NAMALWA (cell line): ENCODE measurements at regions not wholly inside any gene's neighbourhood (a gene's known extent, or its start where the extent isn't known, plus 50 kb on each side); places are given as distances from the start of the nearest gene placed in this dataset.
"Not testable (repeated sequence)": the region's sequence is repeated elsewhere in the genome, so short reads cannot be mapped to it uniquely, and the experiment has no call there.

Experiments
- DNase-seq: peaks from one replicate; pipeline ENCODE4 v3.0.0-alpha.2; 2015; ENCODE audit warnings: low spot score

DNA sequence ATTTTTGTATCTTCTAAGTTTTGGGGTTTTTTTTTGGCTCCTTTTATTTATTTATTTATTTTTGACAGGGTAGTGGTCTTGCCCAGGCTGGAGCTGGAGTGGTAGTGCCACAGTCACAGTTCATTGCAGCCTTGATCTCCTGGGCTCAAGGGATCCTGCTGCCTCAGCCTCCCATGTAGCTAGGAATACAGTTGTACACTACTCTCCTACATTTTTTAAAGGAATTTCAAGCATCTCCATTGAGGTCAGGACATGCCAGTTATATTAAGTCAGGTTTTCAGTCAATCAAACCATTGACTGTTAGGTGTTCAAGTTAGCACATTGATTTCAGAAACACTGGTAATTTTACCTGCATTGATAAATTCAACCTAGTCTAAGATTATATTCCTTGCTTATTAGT lies 480.5 kb upstream of the SPRY2 start:
- DNase-seq = no peak

- no peak for DNase-seq
Observed at GRCh38 chr13:80817979-80818378, 477.1 kb upstream of the SPRY2 start.

DNA sequence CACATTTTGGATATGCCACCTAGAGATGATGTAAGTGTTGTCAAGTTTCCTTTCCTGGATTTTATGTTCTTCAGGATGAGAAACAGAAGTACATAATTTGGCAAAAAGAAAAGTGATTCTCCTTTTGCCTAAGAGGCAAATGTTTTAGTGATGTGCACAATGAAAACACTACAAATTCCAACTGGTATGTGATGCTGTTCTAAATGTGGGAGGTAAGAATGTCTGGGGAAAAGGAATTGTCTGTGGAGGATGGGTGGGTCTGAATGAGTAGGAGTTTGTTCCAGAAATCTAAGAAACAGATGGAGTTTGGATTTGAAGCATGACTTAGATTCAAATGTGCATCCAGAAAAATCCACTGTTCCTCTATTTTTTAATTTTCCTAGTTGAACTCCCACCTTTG lies 473.6 kb upstream of the SPRY2 start:
- no peak for DNase-seq

- not testable (repeated sequence) for DNase-seq
Observed at GRCh38 chr13:80810294-80810693, 469.4 kb upstream of the SPRY2 start.

DNA sequence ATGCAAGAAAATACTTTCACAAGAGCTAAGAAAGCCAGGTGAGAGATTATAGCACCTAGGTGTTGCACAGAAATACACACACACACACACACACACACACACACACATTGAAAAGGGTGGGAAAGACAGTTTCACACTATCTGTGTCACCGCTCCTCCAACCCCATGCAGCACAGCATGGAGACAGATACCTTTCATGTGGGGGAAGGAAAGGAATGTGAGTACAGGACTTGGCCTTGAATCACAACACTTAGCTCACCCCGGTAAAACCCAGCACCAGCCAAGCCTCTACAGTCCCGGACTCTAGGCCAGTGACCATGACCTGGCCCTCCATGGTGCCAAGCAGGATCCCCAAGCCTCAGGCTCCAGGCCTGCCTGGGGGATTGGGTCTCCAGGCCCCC lies 462.0 kb upstream of the SPRY2 start:
- DNase-seq = no peak

GRCh38 chr13:80798576-80799133 lies 457.7 kb upstream of the SPRY2 start:
- no peak for DNase-seq

DNA sequence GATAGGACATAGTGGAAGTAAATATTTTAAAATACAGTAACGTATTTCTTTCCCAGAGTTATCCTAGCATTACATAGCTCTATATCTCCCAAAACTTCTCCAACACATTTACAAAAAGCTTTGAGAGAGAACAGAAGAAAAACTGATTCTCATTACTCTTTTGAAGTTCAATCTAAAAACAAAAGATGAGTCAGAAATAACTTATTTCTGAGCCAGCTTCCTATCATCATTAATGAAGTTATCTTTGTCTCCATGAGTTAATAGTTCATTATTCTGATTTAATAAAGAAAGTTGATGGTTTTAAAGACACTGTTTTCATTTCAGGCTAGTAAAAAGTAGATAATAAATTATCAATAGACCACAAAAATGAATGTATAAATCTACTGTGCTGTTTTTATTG lies 446.7 kb upstream of the SPRY2 start:
- DNase-seq = no peak

DNA sequence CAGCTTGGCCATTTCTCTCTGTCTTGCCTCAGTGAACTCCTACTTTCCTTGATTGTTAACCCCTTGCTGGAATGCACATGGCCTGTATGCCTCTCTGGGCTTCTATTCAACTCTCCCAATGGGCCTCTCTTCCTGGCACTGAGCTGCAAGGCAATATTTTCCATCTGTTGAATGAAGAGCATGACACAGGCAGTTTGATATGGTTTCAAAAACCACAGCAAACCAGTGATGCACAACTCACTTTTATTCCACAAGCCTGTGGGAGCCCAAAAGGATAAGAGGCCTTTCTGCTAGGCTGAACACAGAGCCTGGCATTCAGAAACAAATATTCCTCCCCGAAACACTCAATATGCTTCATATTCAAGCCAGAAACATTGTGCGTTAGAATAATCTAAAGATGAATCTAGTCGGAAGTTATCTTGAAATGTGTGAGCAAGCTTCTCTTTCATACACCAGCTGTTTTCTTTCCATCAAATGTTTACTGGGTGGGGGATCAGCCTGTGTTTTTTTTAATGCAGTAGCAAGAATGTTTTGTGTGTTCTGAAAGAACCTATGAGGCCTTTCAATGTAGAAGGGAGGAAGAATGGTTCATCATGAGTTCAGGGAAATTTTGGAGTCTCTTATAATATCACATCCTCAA lies 443.1 kb upstream of the SPRY2 start:
- DNase-seq = peak; percentile 10

- no peak for DNase-seq
Observed at GRCh38 chr13:80782441-80782840, 441.5 kb upstream of the SPRY2 start.

DNA sequence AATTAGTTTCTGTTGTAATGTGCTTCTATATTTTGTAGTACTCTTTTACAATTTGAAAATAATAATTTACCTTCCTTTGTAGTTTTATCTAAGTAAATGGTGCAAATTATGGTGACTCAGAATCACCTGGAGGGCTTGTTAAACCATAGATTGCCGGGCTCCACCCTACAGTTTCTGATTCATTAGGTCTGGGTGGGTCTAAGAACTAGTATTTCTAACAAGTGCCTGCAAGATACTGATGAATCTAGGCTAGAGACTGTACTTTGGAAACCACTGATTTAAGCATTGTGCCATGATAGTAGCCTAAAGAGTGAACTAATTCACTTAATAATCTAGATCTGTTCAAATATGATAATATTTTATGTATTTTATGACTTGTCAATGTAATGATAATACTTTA lies 437.4 kb upstream of the SPRY2 start:
- no peak for DNase-seq

DNA sequence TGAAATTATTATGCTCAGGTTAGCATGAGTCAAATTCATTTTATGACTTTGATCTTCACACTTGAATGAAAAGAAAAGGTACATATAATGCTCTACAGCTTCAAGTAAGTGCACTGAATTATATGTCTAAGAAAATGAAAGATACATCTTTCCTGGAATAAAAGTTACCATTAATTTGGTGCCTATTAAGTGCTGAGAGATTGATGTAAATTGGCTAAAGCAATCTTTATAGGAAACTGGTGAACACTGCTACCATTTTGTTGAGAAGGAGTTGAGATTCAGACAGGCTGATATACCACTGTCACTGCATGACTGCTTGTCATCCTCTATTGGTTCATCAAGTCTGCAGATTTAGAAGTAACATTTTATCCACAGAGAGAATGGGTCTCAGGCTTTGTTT lies 416.8 kb upstream of the SPRY2 start:
- no peak for DNase-seq

DNA sequence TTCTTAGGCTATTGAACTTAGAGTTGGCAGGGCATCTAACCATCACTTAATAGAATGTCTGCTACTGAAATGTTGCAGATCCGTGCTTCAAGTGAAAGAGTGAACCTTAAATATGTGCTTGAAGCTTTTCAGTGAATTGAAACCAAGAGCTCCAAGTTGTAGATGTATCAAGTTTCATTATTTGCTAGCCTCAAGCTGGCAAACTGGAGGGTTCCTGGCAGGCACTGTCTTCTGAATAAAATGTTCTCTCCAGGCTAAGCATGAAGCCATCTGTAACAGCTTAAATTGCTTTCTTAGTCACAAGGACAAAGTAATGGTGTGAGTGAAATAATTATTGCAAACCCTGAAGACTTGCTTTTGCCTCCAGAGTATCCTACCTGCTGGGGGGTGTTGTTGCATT lies 415.0 kb upstream of the SPRY2 start:
- no peak for DNase-seq

- no peak for DNase-seq
Observed at GRCh38 chr13:80754441-80754840, 413.5 kb upstream of the SPRY2 start.

GRCh38 chr13:80753866-80754265 lies 412.9 kb upstream of the SPRY2 start:
- no peak for DNase-seq

GRCh38 chr13:80751854-80752253 lies 410.9 kb upstream of the SPRY2 start:
- no peak for DNase-seq

- DNase-seq = no peak
Observed at GRCh38 chr13:80744147-80744914, 403.4 kb upstream of the SPRY2 start.

GRCh38 chr13:80742033-80742432 lies 401.1 kb upstream of the SPRY2 start:
- no peak for DNase-seq

DNA sequence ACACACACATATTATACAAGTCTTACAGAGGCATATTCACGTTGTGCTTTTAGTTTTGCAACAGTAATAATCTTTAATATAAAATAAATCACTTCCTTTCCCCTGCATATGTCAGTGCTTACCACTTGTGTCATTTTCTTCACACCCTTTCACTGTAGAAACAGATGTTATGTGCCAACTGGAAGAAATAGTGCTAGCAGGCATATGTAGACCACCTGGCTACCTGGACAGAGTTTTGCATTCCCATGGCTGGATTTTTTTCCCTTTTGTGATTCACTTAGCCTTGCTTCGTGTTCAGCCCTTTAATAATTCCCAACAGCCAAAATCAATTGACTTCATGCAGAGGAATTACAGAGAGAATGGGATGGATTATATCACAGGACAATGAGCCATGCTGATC lies 399.1 kb upstream of the SPRY2 start:
- no peak for DNase-seq

DNA sequence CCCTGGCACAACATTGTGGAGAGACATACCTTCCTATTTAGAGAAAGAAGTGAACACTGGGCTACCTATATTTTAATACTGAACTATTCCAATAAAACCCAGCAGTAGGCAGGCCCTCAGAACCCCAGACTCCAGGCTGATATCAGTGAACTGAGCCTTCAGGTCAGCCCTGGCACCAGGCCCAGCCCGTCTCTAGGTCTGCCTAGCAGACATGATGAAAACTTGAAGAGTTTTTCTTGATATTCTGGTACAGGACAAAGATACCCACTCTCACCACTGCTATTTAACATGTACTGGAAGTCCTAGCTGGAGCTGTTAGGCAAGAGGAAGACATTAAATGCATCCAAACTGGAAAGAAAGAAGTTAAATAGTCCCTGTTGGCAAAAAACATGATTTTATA lies 396.6 kb upstream of the SPRY2 start:
- no peak for DNase-seq

GRCh38 chr13:80727321-80727975 lies 386.5 kb upstream of the SPRY2 start:
- DNase-seq = no peak

- no peak for DNase-seq
Observed at GRCh38 chr13:80726868-80727267, 385.9 kb upstream of the SPRY2 start.

- DNase-seq = no peak
Observed at GRCh38 chr13:80721689-80722088, 380.8 kb upstream of the SPRY2 start.

DNA sequence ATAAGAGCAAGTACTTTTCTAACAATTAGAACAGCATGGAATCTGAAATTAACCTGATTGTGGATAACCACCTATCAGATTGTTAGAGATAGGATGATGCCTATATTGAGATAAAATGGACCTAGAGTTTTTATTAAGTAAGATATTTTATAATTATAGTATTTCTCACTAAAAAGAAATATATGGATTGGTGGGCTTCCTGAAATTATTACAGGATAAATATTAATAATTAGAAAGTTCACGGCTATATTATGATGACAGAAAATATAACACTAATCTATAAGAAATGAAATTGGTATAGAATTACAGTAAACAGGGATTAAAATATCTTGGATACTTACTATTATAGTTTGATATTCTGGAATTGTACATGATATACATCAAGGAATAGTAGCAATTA lies 378.0 kb upstream of the SPRY2 start:
- DNase-seq = no peak
